IPS-20b (cell line): ENCODE measurements at regions not wholly inside any gene's neighbourhood (a gene's known extent, or its start where the extent isn't known, plus 50 kb on each side); places are given as distances from the start of the nearest gene placed in this dataset.

Experiments
- H3K27ac ChIP-seq: one replicate; pipeline ENCODE4 v1.5.1; 2013; ENCODE audit warnings: low read length
- H3K27me3 ChIP-seq: 2 replicates; pipeline ENCODE4 v1.6.1; 2013; ENCODE audit warnings: mild to moderate bottlenecking, low read length, inconsistent platforms; ENCODE audit not compliant: insufficient read depth
- H3K36me3 ChIP-seq: 2 replicates; pipeline ENCODE4 v1.6.1; 2013; ENCODE audit warnings: low read depth, mild to moderate bottlenecking, inconsistent platforms, low read length, moderate library complexity; ENCODE audit not compliant: insufficient read depth
- H3K4me1 ChIP-seq: 2 replicates; pipeline ENCODE4 v1.6.1; 2013; ENCODE audit warnings: mild to moderate bottlenecking, control low read depth, inconsistent platforms, low read length, moderate library complexity; ENCODE audit not compliant: insufficient read depth
- H3K4me3 ChIP-seq: 2 replicates; pipeline ENCODE4 v1.5.1; 2013; ENCODE audit warnings: mild to moderate bottlenecking, low read length, inconsistent platforms
- H3K9ac ChIP-seq: 2 replicates; pipeline ENCODE4 v1.6.1; 2013; ENCODE audit warnings: low read depth, mild to moderate bottlenecking, inconsistent platforms, low read length, moderate library complexity
- H3K9me3 ChIP-seq: 2 replicates; pipeline ENCODE4 v1.6.1; 2013; ENCODE audit warnings: mild to moderate bottlenecking, low read depth, low read length, inconsistent platforms; ENCODE audit not compliant: insufficient read depth

DNA sequence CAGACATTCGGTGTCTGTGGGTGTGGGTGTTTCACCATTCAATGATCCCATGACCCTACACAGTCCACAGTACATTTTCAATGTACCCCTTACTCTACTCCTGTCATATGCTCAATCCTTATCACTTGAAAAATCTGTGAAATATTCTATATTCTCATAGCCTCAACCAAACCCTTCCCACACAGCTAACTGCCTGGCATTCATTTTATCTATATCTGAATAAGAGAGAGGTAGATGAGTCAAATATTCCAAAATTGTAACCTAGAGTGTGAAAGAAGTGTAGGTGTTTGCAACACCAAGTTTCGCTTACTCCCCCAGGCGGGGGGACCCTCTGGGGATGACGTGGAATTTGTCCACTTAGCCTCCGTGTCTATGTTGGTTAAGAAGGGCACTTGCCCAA, 354.8 kb downstream of the ETS1 start:
- Histone ChIP-seq H3K4me3 (no peak overlapping the region), H3K4me1 (no peaks in the 10 kb centered on the region), H3K27me3 (no peaks in the 10 kb centered on the region), H3K9ac (no peak overlapping the region), H3K36me3 (no peaks in the 10 kb centered on the region), H3K9me3 (no peaks in the 10 kb centered on the region), H3K27ac (no peak overlapping the region)

DNA sequence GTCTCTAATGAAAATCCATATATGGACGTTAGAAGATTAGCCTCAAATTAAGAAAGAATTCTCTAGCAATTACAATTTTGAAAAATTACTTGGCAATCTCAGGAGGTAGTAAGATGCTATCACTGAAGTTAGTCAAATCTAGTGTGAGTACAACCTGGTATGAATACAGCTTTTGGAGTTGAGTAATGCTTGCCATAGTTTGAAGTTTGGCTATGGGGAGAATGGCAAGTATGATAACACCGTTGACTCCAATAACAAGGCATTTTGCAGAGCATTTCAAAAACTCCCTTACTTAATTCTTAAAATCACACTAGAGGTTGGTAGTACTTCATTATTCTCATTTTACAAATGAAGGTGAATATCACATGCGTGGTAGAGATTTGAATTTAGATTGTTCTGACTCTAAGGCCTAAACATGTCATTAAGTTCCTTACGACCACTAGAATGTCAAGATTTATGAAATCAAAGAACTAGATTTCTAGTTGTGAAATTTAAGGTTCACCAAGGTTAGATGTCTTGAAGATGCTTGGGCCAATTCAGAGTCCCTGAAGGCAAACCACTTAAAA, 355.4 kb downstream of the ETS1 start:
- Histone ChIP-seq H3K9me3 (no peaks in the 10 kb centered on the region), H3K36me3 (no peaks in the 10 kb centered on the region), H3K27ac (no peak overlapping the region), H3K4me3 (no peak overlapping the region), H3K4me1 (no peaks in the 10 kb centered on the region), H3K9ac (no peak overlapping the region), H3K27me3 (no peaks in the 10 kb centered on the region)

DNA sequence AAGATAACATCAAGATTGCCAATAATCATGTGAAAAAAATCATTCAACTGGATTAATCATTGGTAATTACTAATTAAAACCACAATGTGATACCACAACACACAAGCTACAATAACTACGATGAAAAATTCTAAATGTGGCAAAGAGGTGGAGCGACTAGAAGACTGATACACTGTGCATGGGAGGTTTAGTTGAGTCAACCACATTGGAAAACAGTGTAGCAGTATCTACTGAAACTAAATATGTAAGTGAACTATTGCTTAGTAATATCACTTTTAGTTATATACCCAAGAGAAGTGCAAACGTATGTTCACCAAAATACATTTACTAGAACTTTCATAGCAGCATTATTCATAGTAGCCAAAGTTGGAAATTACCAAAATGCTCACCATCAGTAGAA, 359.9 kb downstream of the ETS1 start:
- Histone ChIP-seq H3K9ac (no peak overlapping the region), H3K4me3 (no peak overlapping the region), H3K27ac (no peak overlapping the region), H3K27me3 (no peaks in the 10 kb centered on the region), H3K36me3 (no peaks in the 10 kb centered on the region), H3K4me1 (no peaks in the 10 kb centered on the region), H3K9me3 (no peaks in the 10 kb centered on the region)

DNA sequence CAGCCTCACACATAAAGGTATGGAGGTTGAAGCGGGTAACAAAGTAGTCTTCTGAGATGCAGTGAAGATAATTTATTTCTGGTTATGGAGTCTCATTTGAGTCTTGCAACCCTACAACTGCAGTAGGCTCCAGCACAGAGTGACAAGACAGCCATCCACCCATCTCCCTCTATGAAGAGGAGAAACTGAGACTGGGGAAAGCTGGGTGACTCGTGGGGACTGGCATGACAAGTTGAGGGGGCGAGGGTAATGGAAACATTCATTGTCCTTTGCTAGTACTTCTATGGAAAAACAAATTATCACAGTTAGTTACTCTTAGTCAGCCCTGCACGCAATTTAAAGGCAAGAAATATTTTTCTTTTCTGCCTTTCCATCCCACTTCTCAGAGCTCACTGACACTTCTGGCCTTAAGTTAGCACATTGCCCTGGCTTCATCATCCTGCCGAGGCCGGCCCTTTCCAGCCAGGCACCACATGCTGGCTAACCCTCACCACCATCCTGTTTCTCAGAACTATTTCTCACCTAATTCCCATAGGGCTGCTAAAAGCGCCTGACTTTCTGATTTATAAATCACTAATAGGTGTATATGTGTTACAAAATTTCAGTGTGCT, 361.1 kb downstream of the ETS1 start:
- no peak overlapping the region for H3K4me3 ChIP-seq

DNA sequence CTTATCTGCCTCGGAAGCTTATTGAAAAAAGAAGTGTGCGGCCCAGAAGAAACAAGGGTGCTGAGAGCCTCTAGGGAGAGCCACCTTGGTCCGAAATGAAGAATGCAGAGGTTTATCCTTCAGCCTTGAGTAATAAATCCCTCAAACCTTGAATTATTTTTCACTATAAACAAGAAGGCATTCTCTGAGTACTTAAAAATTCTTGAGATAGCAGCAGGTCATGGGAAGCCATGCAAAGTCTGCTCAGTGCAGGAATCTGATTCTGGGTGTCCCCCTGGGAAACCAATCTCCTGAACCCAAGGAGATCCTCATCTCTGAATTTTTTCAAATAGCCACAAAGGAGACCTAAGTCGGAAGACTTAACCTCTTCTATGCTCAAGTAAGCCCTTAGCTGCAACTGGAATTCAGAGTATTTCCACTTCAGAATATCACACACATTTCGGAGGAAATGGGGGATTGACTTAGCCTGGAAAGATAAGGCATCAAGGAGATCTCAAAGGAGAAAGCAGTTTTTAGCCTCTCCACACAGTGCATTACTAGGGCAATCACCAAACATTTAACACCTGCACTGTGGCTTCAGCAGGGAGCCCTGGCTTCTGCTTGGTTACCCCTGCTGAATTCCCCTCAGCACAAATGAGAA, 365.0 kb downstream of the ETS1 start:
- Histone ChIP-seq H3K9ac (no peak overlapping the region), H3K9me3 (no peaks in the 10 kb centered on the region), H3K4me3 (no peak overlapping the region), H3K36me3 (no peaks in the 10 kb centered on the region), H3K27me3 (no peaks in the 10 kb centered on the region), H3K27ac (no peak overlapping the region), H3K4me1 (no peaks in the 10 kb centered on the region)

More for the DNA sequence above, 361.1 kb downstream of the ETS1 start:
- H3K4me1 ChIP-seq, result no peaks in the 10 kb centered on the region
- H3K27me3 ChIP-seq, result no peaks in the 10 kb centered on the region
- no peaks in the 10 kb centered on the region for H3K36me3 ChIP-seq
- no peaks in the 10 kb centered on the region for H3K9me3 ChIP-seq
- no peak overlapping the region for H3K9ac ChIP-seq
- no peak overlapping the region for H3K27ac ChIP-seq

DNA sequence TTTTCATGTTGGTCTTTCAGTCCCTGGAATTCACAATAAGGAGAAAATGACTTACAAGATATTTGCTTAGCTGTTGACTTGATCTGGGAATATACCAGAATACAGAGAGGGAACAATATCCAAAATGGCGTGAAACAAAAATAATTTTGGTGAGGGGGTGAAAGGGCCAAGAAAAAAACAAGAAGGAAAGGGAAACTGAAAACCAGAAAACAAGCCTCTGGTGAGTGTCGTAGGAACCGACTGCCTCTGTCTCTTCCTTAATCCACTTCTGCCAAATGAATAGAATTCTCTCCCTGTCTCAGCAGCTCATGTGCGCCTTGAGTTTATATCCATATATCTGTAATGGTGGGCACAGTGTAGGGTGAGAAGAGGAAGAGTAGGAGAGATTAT, 367.6 kb downstream of the ETS1 start:
- Histone ChIP-seq H3K27me3 (no peaks in the 10 kb centered on the region), H3K27ac (no peak overlapping the region), H3K4me3 (no peak overlapping the region), H3K36me3 (no peaks in the 10 kb centered on the region), H3K9me3 (peaks cover 10% of the 10 kb centered on the region), H3K9ac (no peak overlapping the region), H3K4me1 (no peaks in the 10 kb centered on the region)

DNA sequence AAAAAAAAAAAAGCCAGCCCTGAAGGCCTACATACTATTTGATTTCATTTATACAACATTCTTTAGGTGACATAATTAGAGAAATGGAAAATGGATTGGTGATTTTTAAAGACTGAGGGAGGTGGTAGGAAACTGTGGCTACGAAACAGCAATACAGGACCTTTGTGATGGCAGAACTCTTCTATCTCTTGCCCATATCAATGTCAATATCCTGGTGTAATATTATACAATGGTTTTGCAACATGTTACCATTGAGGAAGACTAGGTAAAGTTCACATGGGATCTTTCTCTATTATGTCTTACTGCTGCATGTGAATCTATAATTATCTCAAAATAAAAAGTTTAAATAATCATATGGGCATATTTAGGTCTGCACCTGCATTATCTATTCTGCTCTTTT, 371.2 kb downstream of the ETS1 start:
- Histone ChIP-seq H3K27me3 (no peaks in the 10 kb centered on the region), H3K9me3 (peaks cover 13% of the 10 kb centered on the region), H3K4me3 (no peak overlapping the region), H3K36me3 (no peaks in the 10 kb centered on the region), H3K4me1 (no peaks in the 10 kb centered on the region), H3K27ac (no peak overlapping the region), H3K9ac (no peak overlapping the region)

DNA sequence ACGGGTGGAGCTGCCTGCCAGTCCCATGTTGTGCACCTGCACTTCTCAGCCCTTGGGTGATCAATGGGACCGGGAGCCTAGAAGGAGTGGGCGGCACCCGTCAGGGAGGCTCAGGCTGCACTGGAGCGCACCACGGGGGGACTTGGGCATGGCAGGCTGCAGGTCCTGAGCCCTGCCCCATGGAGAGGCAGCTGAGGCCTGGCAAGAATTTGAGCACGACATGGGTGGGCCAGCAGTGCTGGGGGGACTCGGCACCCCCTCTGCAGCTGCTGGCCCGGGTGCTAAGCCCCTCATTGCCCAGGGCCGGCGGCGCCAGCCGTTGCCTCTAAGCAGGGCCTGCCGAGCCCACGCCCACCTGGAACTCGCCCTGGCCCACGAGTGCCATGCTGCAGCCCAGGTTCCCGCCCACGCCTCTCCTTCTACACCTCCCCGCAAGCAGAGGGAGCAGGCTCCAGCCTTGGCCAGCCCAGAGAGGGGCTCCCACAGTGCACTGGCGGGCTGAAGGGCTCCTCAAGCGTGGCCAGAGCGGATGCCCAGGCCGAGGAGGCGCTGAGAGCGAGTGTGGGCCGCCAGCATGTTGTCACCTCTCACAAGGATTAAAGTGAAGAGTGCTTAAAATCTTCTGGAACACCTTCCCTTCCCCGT, 372.0 kb downstream of the ETS1 start:
- Histone ChIP-seq H3K4me3 (no peak overlapping the region), H3K27ac (no peak overlapping the region), H3K36me3 (no peaks in the 10 kb centered on the region), H3K27me3 (no peaks in the 10 kb centered on the region), H3K9me3 (peaks cover 13% of the 10 kb centered on the region), H3K4me1 (no peaks in the 10 kb centered on the region), H3K9ac (no peak overlapping the region)

DNA sequence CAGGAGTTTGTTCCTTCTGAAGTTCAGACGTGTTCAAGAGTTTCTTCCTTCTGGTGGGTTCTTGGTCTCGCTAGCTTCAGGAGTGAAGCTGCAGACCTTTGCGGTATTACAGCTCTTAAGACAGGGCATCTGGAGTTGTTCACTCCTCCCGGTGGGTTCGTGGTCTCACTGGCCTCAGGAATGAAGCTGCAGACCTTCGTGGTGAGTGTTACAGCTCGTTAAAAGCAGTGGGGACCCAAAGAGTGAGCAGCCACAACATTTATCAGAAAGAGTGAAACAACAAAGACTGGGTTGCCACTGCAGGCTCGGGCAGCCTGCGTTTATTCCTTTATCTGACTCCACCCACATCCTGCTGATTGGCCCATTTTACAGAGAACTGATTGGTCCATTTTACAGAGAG, 373.1 kb downstream of the ETS1 start:
- Histone ChIP-seq H3K4me3 (no peak overlapping the region), H3K36me3 (no peaks in the 10 kb centered on the region), H3K4me1 (no peaks in the 10 kb centered on the region), H3K27ac (no peak overlapping the region), H3K9ac (no peak overlapping the region), H3K27me3 (no peaks in the 10 kb centered on the region), H3K9me3 (peaks cover 13% of the 10 kb centered on the region)

DNA sequence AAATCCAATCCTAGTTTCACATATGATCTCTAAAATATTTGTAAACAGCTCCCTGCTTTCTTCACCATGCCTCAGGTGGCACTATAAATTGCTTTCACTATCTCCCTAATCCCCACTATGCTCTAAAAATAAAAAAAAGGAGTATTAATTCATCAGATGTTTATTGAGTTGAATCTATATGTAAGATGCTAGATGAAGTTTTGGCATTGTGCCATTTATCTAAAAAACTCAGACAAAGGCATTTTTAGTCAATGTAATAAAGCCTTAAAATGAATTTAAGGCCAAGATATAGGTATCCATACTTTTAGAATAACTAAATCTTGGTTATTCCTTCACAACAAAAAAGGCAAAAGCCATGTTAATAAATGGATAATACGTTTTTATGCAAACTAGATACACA, 373.9 kb downstream of the ETS1 start:
- Histone ChIP-seq H3K36me3 (no peaks in the 10 kb centered on the region), H3K4me1 (no peaks in the 10 kb centered on the region), H3K4me3 (no peak overlapping the region), H3K9ac (no peak overlapping the region), H3K27ac (no peak overlapping the region), H3K9me3 (peaks cover 13% of the 10 kb centered on the region), H3K27me3 (no peaks in the 10 kb centered on the region)

DNA sequence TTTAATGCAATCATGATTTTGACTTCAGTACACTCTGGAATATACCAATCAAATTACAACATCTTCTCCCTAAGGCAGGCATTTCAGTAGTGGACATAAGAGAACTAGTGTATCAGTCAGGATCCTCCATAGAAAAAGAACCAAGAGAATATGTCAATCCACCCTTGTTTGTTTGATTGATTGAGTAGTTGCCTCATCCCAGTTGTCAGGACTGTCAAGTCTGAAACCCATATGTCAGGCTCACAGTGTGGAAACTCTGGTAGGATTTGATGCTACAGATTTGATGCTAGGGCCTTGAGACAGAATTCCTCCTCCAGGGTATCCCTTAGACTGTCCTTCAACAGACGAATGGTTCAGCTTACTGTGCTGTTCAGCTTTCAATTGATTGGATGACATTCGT, 375.0 kb downstream of the ETS1 start:
- Histone ChIP-seq H3K4me1 (no peaks in the 10 kb centered on the region), H3K36me3 (no peaks in the 10 kb centered on the region), H3K27ac (no peak overlapping the region), H3K4me3 (no peak overlapping the region), H3K9ac (no peak overlapping the region), H3K27me3 (no peaks in the 10 kb centered on the region), H3K9me3 (peaks cover 13% of the 10 kb centered on the region)
